SK-N-MC (cell line): ENCODE measurements at regions not wholly inside any gene's neighbourhood (a gene's known extent, or its start where the extent isn't known, plus 50 kb on each side); places are given as distances from the start of the nearest gene placed in this dataset.

Source experiments
- EZH2 ChIP-seq: fragments of 200-600 bp; sonication (generic); IDR thresholded peaks from one replicate; pipeline ENCODE4 v1.6.1; 2017; ENCODE audit warnings: antibody characterized with exemption
- POLR2AphosphoS5 ChIP-seq: IDR thresholded peaks from 2 replicates; pipeline ENCODE4 v1.6.1; 2012; ENCODE audit warnings: mild to moderate bottlenecking, low read depth, low read length, borderline replicate concordance

- TF ChIP-seq POLR2AphosphoS5 (no peak), EZH2 (no peak)
These were observed 246.6 kb downstream of the HAPSTR1 start for GRCh38 chr16:9338068-9338467.
